IMR-90 (cell line): ENCODE measurements at regions not wholly inside any gene's neighbourhood (a gene's known extent, or its start where the extent isn't known, plus 50 kb on each side); places are given as distances from the start of the nearest gene placed in this dataset.
A peak's percentile ranks its signal among the peaks of the same experiment; 100 is the strongest.

Source experiments
- ATAC-seq: fragments of 200-7000 bp; cut with Tn5 transposase; 2 replicates; pipeline ENCODE4 v1.9.1; 2020; ENCODE audit warnings: low read depth, mild to moderate bottlenecking, moderate library complexity
- BruUV-seq: library from RNA; stranded (reverse); fragments of 400-500 nt; replicated peaks from 2 replicates; lab custom pipeline; 2021; lab: Mats Ljungman, UMichigan
- CTCF ChIA-PET: fragments of 300-600 bp; formaldehyde crosslinking; extraction: SDS; loops from one replicate; lab custom pipeline; 2021; ENCODE audit warnings: antibody characterized with exemption; lab: Yijun Ruan, JAX
- POLR2A ChIA-PET: fragments of 300-600 bp; sonication (Branson Sonifier 250); formaldehyde crosslinking; loops from one replicate; lab custom pipeline; 2022; ENCODE audit warnings: antibody characterized with exemption; ENCODE audit not compliant: unreplicated experiment; lab: Charles Lee
- DNase-seq: peaks from one replicate; pipeline ENCODE4 v3.0.0; 2013
- H2AFZ ChIP-seq: replicated peaks from 2 replicates; pipeline ENCODE3; 2013; ENCODE audit warnings: low read length, mild to moderate bottlenecking; ENCODE audit not compliant: poor library complexity
- H2AK5ac ChIP-seq: 2 replicates; pipeline ENCODE4 v1.6.1; 2013; ENCODE audit warnings: low read depth, low read length, inconsistent platforms
- H2AK9ac ChIP-seq: replicated peaks from 2 replicates; pipeline ENCODE3; 2013; ENCODE audit warnings: mild to moderate bottlenecking, low read depth, low read length, moderate library complexity; ENCODE audit not compliant: poor library complexity
- H2BK120ac ChIP-seq: 2 replicates; pipeline ENCODE4 v1.6.1; 2013; ENCODE audit warnings: low read depth, low read length, inconsistent platforms
- H2BK15ac ChIP-seq: 3 replicates; pipeline ENCODE4 v1.6.1; 2013; ENCODE audit warnings: low read depth, low read length, inconsistent platforms
- H2BK20ac ChIP-seq: 2 replicates; pipeline ENCODE4 v1.6.1; 2013; ENCODE audit warnings: low read depth, mild to moderate bottlenecking, inconsistent platforms, low read length, moderate library complexity
- H2BK5ac ChIP-seq: 2 replicates; pipeline ENCODE4 v1.6.1; 2013; ENCODE audit warnings: mild to moderate bottlenecking, low read depth, low read length, inconsistent platforms; ENCODE audit not compliant: poor library complexity, severe bottlenecking
- H3K14ac ChIP-seq: replicated peaks from 2 replicates; pipeline ENCODE4 v1.6.1; 2013; ENCODE audit warnings: low read depth, low read length, inconsistent platforms
- H3K18ac ChIP-seq: 2 replicates; pipeline ENCODE4 v1.6.1; 2013; ENCODE audit warnings: low read depth, low read length, control low read depth
- H3K23ac ChIP-seq: 2 replicates; pipeline ENCODE4 v1.6.1; 2013; ENCODE audit warnings: low read depth, low read length, inconsistent platforms
- H3K27ac ChIP-seq: 2 replicates; pipeline ENCODE4 v1.5.1; 2013; ENCODE audit warnings: mild to moderate bottlenecking, control low read depth, low read length; ENCODE audit not compliant: insufficient read depth
- H3K27me3 ChIP-seq: 2 replicates; pipeline ENCODE4 v1.6.1; 2013; ENCODE audit warnings: low read length; ENCODE audit not compliant: control insufficient read depth, insufficient read depth
- H3K36me3 ChIP-seq: 2 replicates; pipeline ENCODE4 v1.6.1; 2013; ENCODE audit warnings: low read length, mixed read lengths; ENCODE audit not compliant: control insufficient read depth, insufficient read depth
- H3K4ac ChIP-seq: 2 replicates; pipeline ENCODE4 v1.6.1; 2013; ENCODE audit warnings: low read depth, low read length, inconsistent platforms
- H3K4me1 ChIP-seq: 2 replicates; pipeline ENCODE4 v1.6.1; 2013; ENCODE audit warnings: low read length, mixed read lengths; ENCODE audit not compliant: control insufficient read depth, insufficient read depth
- H3K4me2 ChIP-seq: 2 replicates; pipeline ENCODE4 v1.6.1; 2013; ENCODE audit warnings: low read depth, mild to moderate bottlenecking, control low read depth, low read length, moderate library complexity
- H3K4me3 ChIP-seq: 2 replicates; pipeline ENCODE4 v1.5.1; 2013; ENCODE audit warnings: low read depth, mild to moderate bottlenecking, control low read depth, low read length, moderate library complexity; ENCODE audit not compliant: insufficient read depth
- H3K56ac ChIP-seq: 2 replicates; pipeline ENCODE4 v1.6.1; 2013; ENCODE audit warnings: low read length, inconsistent platforms; ENCODE audit not compliant: insufficient read depth; ENCODE audit errors: extremely low read depth
- H3K79me1 ChIP-seq, 2 experiments: 2 replicates each; pipeline ENCODE4 v1.6.1; 2013; ENCODE audit warnings: low read length in 2 of 2, inconsistent platforms in 1 of 2, low read depth in 1 of 2
- H3K9ac ChIP-seq: 2 replicates; pipeline ENCODE4 v1.6.1; 2013; ENCODE audit warnings: low read depth, low read length, control low read depth
- H3K9me1 ChIP-seq: 2 replicates; pipeline ENCODE4 v1.6.1; 2013; ENCODE audit warnings: low read length, inconsistent platforms; ENCODE audit not compliant: insufficient read depth
- H3K9me3 ChIP-seq: 2 replicates; pipeline ENCODE4 v1.6.1; 2013; ENCODE audit warnings: low read length; ENCODE audit not compliant: control insufficient read depth, insufficient read depth
- H4K20me1 ChIP-seq: 2 replicates; pipeline ENCODE4 v1.6.1; 2013; ENCODE audit warnings: low read length, inconsistent platforms; ENCODE audit not compliant: insufficient read depth
- H4K5ac ChIP-seq: 2 replicates; pipeline ENCODE4 v1.6.1; 2013; ENCODE audit warnings: mild to moderate bottlenecking, low read depth, low read length, control low read depth
- H4K8ac ChIP-seq, 2 experiments: 2 replicates each; pipeline ENCODE4 v1.6.1; 2013; ENCODE audit warnings: low read depth in 2 of 2, low read length in 2 of 2, control low read depth in 1 of 2, inconsistent platforms in 1 of 2
- H4K91ac ChIP-seq: 2 replicates; pipeline ENCODE4 v1.6.1; 2013; ENCODE audit warnings: low read depth, low read length, inconsistent platforms; ENCODE audit not compliant: insufficient read depth
- BHLHE40 ChIP-seq: fragments of 150-350 bp; IDR thresholded peaks from 2 replicates; pipeline ENCODE4 v1.6.1; 2016; ENCODE audit warnings: mild to moderate bottlenecking, low read depth, low read length
- CEBPB ChIP-seq: IDR thresholded peaks from 2 replicates; pipeline ENCODE4 v1.6.1; 2012; ENCODE audit warnings: low read depth, low read length, improper control_type of control experiment
- CHD1 ChIP-seq: IDR thresholded peaks from 2 replicates; pipeline ENCODE4 v1.6.1; 2012; ENCODE audit warnings: low read depth, low read length, improper control_type of control experiment
- CTCF ChIP-seq: conservative IDR thresholded peaks from 2 replicates; pipeline ENCODE4 v1.5.1; 2012; ENCODE audit warnings: mild to moderate bottlenecking, low read depth, low read length, improper control_type of control experiment
- ELK1 ChIP-seq: fragments of 150-350 bp; IDR thresholded peaks from 2 replicates; pipeline ENCODE4 v1.6.1; 2016; ENCODE audit warnings: low read depth, mild to moderate bottlenecking, low read length, moderate library complexity, borderline replicate concordance
- MAFK ChIP-seq: IDR thresholded peaks from 2 replicates; pipeline ENCODE4 v1.6.1; 2012; ENCODE audit warnings: low read depth, low read length, improper control_type of control experiment
- MAZ ChIP-seq: IDR thresholded peaks from 2 replicates; pipeline ENCODE4 v1.6.1; 2012; ENCODE audit warnings: low read depth, mild to moderate bottlenecking, low read length, improper control_type of control experiment, moderate library complexity, borderline replicate concordance
- MXI1 ChIP-seq: IDR thresholded peaks from 2 replicates; pipeline ENCODE4 v1.6.1; 2012; ENCODE audit warnings: low read depth, mild to moderate bottlenecking, low read length, moderate library complexity, borderline replicate concordance
- POLR2A ChIP-seq: IDR thresholded peaks from 2 replicates; pipeline ENCODE4 v1.6.1; 2012; ENCODE audit warnings: mild to moderate bottlenecking, low read depth, low read length
- RAD21 ChIP-seq: IDR thresholded peaks from 2 replicates; pipeline ENCODE4 v1.6.1; 2012; ENCODE audit warnings: low read length, improper control_type of control experiment
- RCOR1 ChIP-seq: IDR thresholded peaks from 2 replicates; pipeline ENCODE4 v1.6.1; 2012; ENCODE audit warnings: mild to moderate bottlenecking, low read length, improper control_type of control experiment; ENCODE audit not compliant: insufficient replicate concordance
- RFX5 ChIP-seq: IDR thresholded peaks from 2 replicates; pipeline ENCODE4 v1.8.0; 2012; ENCODE audit warnings: low read depth, mild to moderate bottlenecking, low read length, moderate library complexity
- SMC3 ChIP-seq: fragments of 150-350 bp; IDR thresholded peaks from 2 replicates; pipeline ENCODE4 v1.6.1; 2016; ENCODE audit warnings: low read depth, mild to moderate bottlenecking, antibody characterized with exemption, low read length, moderate library complexity
- WGBS, 2 experiments: methylation state at CpG; one replicate each; pipeline versions ENCODE4 v1.1.5 to v1.1.7; 2013; ENCODE audit warnings: missing lambda C conversion rate in 2 of 2; ENCODE audit not compliant: insufficient read length in 1 of 2; ENCODE audit errors: extremely low coverage in 2 of 2; 5-methylcytosine and 5-hydroxymethylcytosine counted together
- dilution Hi-C: fragments of 300-500 bp; cut with HindIII; formaldehyde crosslinking; loops from one replicate; pipeline ENCODE4 v1.14.3; 2018; ENCODE audit warnings: low sequenced_read_pairs; ENCODE audit not compliant: unreplicated experiment
- in situ Hi-C: fragments of 300-500 bp; cut with MboI; formaldehyde crosslinking; loops from 3 replicates; pipeline ENCODE4 v1.14.3; 2019; ENCODE audit warnings: low sequenced_read_pairs, inconsistent platforms, mixed read lengths
- intact Hi-C: fragments of 100-400 bp; cut with micrococcal nuclease; formaldehyde crosslinking; loops from 2 replicates; pipeline ENCODE4 v1.10.0; 2022

- WGBS, 2 experiments = no CpG with 5 or more reads among the region's 4 CpGs
- Histone ChIP-seq H2BK20ac (no peak overlapping the region), H3K4me3 (no peak overlapping the region), H3K27me3 (no peaks in the 10 kb centered on the region; the same call in 1 of the 2 replicates), H2BK15ac (no peak overlapping the region), H3K23ac (no peak overlapping the region), H2BK5ac (no peak overlapping the region), H3K79me1 (no peaks in the 10 kb centered on the region), H4K91ac (no peak overlapping the region), H3K4me2 (no peak overlapping the region), H3K14ac (no peak overlapping the region), H3K9ac (no peak overlapping the region), H3K56ac (no peak overlapping the region), H3K4ac (no peak overlapping the region), H2AK5ac (peak overlapping the region; percentile 66; the same call in 1 of the 2 replicates), H2AK9ac (no peak overlapping the region), H3K9me1 (no peaks in the 10 kb centered on the region; the same call in 1 of the 2 replicates), H3K36me3 (no peaks in the 10 kb centered on the region), H3K4me1 (peaks cover 4% of the 10 kb centered on the region), H4K5ac (no peak overlapping the region), H3K18ac (no peak overlapping the region), H2AFZ (no peak overlapping the region), H4K8ac (no peak overlapping the region), H3K27ac (no peak overlapping the region), H2BK120ac (no peak overlapping the region), H4K20me1 (no peaks in the 10 kb centered on the region), H3K9me3 (no peaks in the 10 kb centered on the region)
- TF ChIP-seq RFX5 (no peak), BHLHE40 (no peak), CEBPB (no peak), MAFK (no peak), MXI1 (no peak), POLR2A (no peak), RAD21 (no peak), SMC3 (no peak), MAZ (no peak), ELK1 (no peak), CTCF (no peak), CHD1 (no peak), RCOR1 (no peak)
- intact Hi-C loops = loop anchor here (5.0 kb wide), 1 partner anchor 64 kb away; no protein-coding TSS in a partner anchor
- ChIA-PET POLR2A (no interaction called here), CTCF (interaction anchor here (1.8 kb wide), 1 partner anchor 344 kb away, joined by 4 read pairs; no protein-coding TSS in a partner anchor)
- dilution Hi-C loops = no loop called here
- no TSS peak for BruUV-seq
- DNase-seq (no peak), ATAC-seq (no peak)
- in situ Hi-C loops = no loop called here
Observed at GRCh38 chr14:53883739-53884138, 72.9 kb downstream of the BMP4 start.
